ENCODE measurements at regions not wholly inside any gene's neighbourhood (a gene's known extent, or its start where the extent isn't known, plus 50 kb on each side); places are given as distances from the start of the nearest gene placed in this dataset.

GRCh38 chr1:22363403-22364325 lies 88.0 kb upstream of the ZBTB40 start:
- DNase-seq: no peak

- DNase-seq: no peak
Measured at GRCh38 chr1:22364326-22364650, 87.4 kb upstream of the ZBTB40 start.

GRCh38 chr1:22364764-22365163 lies 86.9 kb upstream of the ZBTB40 start:
- DNase-seq: no peak

- no peak for DNase-seq
Measured at GRCh38 chr1:22365331-22366295, 86.0 kb upstream of the ZBTB40 start.

GRCh38 chr1:22366346-22366745 lies 85.3 kb upstream of the ZBTB40 start:
- no peak for DNase-seq

GRCh38 chr1:22368125-22368524 lies 83.5 kb upstream of the ZBTB40 start:
- no peak for DNase-seq

- DNase-seq: no peak
Measured at GRCh38 chr1:22369294-22370189, 82.1 kb upstream of the ZBTB40 start.

GRCh38 chr1:22370190-22370498 lies 81.5 kb upstream of the ZBTB40 start:
- DNase-seq: no peak

- DNase-seq: no peak
Measured at GRCh38 chr1:22371408-22371807, 80.2 kb upstream of the ZBTB40 start.

GRCh38 chr1:22373252-22373651 lies 78.4 kb upstream of the ZBTB40 start:
- no peak for DNase-seq

GRCh38 chr1:22374001-22374400 lies 77.7 kb upstream of the ZBTB40 start:
- DNase-seq: no peak

GRCh38 chr1:22375601-22376000 lies 76.0 kb upstream of the ZBTB40 start:
- DNase-seq: no peak

- DNase-seq: no peak
Measured at GRCh38 chr1:22376001-22376400, 75.7 kb upstream of the ZBTB40 start.

GRCh38 chr1:22376546-22376945 lies 75.1 kb upstream of the ZBTB40 start:
- no peak for DNase-seq

GRCh38 chr1:22376976-22377375 lies 74.7 kb upstream of the ZBTB40 start:
- DNase-seq: no peak

GRCh38 chr1:22379566-22379965 lies 72.1 kb upstream of the ZBTB40 start:
- no peak for DNase-seq

GRCh38 chr1:22380024-22380785 lies 71.4 kb upstream of the ZBTB40 start:
- no peak for DNase-seq

GRCh38 chr1:22383526-22384294 lies 67.9 kb upstream of the ZBTB40 start:
- no peak for DNase-seq

GRCh38 chr1:22385537-22385936 lies 66.1 kb upstream of the ZBTB40 start:
- DNase-seq: no peak

- DNase-seq: no peak
Measured at GRCh38 chr1:22386774-22387173, 64.9 kb upstream of the ZBTB40 start.

GRCh38 chr1:22387919-22388580 lies 63.6 kb upstream of the ZBTB40 start:
- no peak for DNase-seq
